ENCODE measurements at regions not wholly inside any gene's neighbourhood (a gene's known extent, or its start where the extent isn't known, plus 50 kb on each side); places are given as distances from the start of the nearest gene placed in this dataset.

- no peak for TF ChIP-seq REST (IDR thresholded peaks at IDR 0.05; ENCODE audit: insufficient read depth in 1 of 2, low read depth in 2 of 2, low read length in 2 of 2)
- no peak for TF ChIP-seq SIN3A (IDR thresholded peaks at IDR 0.05; ENCODE audit: borderline replicate concordance, insufficient read depth, low read length)
Observed at GRCh38 chr13:97855570-97856303, 97.7 kb upstream of the IPO5 start.

- TF ChIP-seq POLR2AphosphoS5 (IDR thresholded peaks at IDR 0.05; ENCODE audit: low read depth, low read length) (no peak), TAF1 (IDR thresholded peaks at IDR 0.05; ENCODE audit: borderline replicate concordance, insufficient read depth, low read length) (no peak), REST (IDR thresholded peaks at IDR 0.05; ENCODE audit: insufficient read depth in 1 of 2, low read depth in 2 of 2, low read length in 2 of 2) (no peak), FOXP2 (optimal IDR thresholded peaks at IDR 0.05; ENCODE audit: borderline replicate concordance, extremely low read depth, extremely low read length, insufficient read depth) (no peak), SIN3A (IDR thresholded peaks at IDR 0.05; ENCODE audit: borderline replicate concordance, insufficient read depth, low read length) (no peak)
Observed at GRCh38 chr13:97856304-97856675, 97.2 kb upstream of the IPO5 start.

- TF ChIP-seq SIN3A (IDR thresholded peaks at IDR 0.05; ENCODE audit: borderline replicate concordance, insufficient read depth, low read length) (no peak), REST (IDR thresholded peaks at IDR 0.05; ENCODE audit: insufficient read depth in 1 of 2, low read depth in 2 of 2, low read length in 2 of 2) (no peak), FOXP2 (optimal IDR thresholded peaks at IDR 0.05; ENCODE audit: borderline replicate concordance, extremely low read depth, extremely low read length, insufficient read depth) (no peak), POLR2AphosphoS5 (IDR thresholded peaks at IDR 0.05; ENCODE audit: low read depth, low read length) (no peak), TAF1 (IDR thresholded peaks at IDR 0.05; ENCODE audit: borderline replicate concordance, insufficient read depth, low read length) (no peak)
Observed at GRCh38 chr13:97858161-97858560, 95.3 kb upstream of the IPO5 start.

GRCh38 chr13:97866346-97866745 lies 87.1 kb upstream of the IPO5 start:
- TF ChIP-seq SIN3A (IDR thresholded peaks at IDR 0.05; ENCODE audit: borderline replicate concordance, insufficient read depth, low read length) (no peak), POLR2AphosphoS5 (IDR thresholded peaks at IDR 0.05; ENCODE audit: low read depth, low read length) (no peak), TAF1 (IDR thresholded peaks at IDR 0.05; ENCODE audit: borderline replicate concordance, insufficient read depth, low read length) (no peak), REST (IDR thresholded peaks at IDR 0.05; ENCODE audit: insufficient read depth in 1 of 2, low read depth in 2 of 2, low read length in 2 of 2) (no peak), FOXP2 (optimal IDR thresholded peaks at IDR 0.05; ENCODE audit: borderline replicate concordance, extremely low read depth, extremely low read length, insufficient read depth) (no peak)

GRCh38 chr13:97866751-97867150 lies 86.7 kb upstream of the IPO5 start:
- TF ChIP-seq FOXP2 (optimal IDR thresholded peaks at IDR 0.05; ENCODE audit: borderline replicate concordance, extremely low read depth, extremely low read length, insufficient read depth) (no peak), POLR2AphosphoS5 (IDR thresholded peaks at IDR 0.05; ENCODE audit: low read depth, low read length) (no peak), TAF1 (IDR thresholded peaks at IDR 0.05; ENCODE audit: borderline replicate concordance, insufficient read depth, low read length) (no peak), REST (IDR thresholded peaks at IDR 0.05; ENCODE audit: insufficient read depth in 1 of 2, low read depth in 2 of 2, low read length in 2 of 2) (no peak), SIN3A (IDR thresholded peaks at IDR 0.05; ENCODE audit: borderline replicate concordance, insufficient read depth, low read length) (no peak)

Measured in PFSK-1 (cell line).